GM21360 (cell line): ENCODE measurements at regions not wholly inside any gene's neighbourhood (a gene's known extent, or its start where the extent isn't known, plus 50 kb on each side); places are given as distances from the start of the nearest gene placed in this dataset.

Source experiments
- ATAC-seq: cut with Tn5 transposase; IDR thresholded peaks from one replicate; pipeline ENCODE4 v1.9.1; 2021; ENCODE audit warnings: mild to moderate bottlenecking, moderate library complexity; ENCODE audit not compliant: unreplicated experiment

DNA sequence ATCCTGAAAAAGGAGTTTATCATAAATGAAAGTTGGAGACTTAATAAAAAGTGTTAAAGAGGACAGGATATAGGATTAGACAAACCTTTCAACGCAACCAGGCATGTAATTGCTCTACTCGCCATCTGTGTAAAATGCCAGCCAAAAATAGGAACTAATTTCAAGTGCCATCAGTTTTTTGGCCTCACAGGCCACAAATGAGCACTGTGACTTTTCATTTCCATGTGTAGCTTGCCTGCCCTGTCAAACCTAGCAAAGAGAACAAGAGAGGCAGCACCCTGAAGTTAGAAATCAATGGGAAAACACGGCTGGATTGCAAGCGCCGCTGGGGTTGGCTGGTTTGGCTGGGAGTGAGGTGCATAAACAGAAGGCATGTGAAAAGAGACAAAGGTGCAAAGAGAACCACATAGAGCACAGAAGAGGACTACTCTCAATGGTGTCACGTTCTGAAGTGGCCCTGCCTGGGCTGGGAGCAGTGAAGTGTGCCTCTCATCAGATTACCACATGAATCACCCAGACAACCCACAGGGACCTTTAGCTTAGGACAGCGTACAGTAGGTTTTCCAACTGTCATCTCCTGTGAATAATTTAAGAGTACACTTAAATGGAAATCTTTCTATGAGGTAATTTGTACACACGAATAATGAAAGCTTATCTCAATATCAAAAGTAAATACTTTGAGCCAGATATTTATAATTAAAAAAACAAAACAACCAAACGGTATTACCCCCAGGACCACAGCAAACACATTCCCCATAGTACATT lies 78.0 kb upstream of the NHSL1 start:
- no peak for ATAC-seq

DNA sequence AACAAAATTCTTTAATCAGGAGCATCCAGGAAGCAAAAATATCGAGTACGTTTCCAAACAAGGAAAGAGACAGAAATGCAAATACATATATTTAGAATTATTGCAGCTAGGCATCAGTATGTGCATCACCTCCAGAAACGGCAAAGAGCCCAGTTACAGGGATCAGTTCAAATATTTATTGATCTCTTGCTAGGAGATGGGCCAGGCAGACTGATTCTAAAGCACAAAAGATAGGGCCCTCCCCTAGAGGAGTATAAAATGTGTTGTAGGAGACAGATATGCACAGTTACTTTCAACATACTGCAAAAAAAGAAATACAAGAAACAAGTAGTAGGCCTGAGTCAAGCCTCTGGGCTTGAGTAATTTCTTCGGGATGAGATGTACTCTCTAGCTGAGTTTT lies 80.7 kb upstream of the NHSL1 start:
- ATAC-seq: no peak

DNA sequence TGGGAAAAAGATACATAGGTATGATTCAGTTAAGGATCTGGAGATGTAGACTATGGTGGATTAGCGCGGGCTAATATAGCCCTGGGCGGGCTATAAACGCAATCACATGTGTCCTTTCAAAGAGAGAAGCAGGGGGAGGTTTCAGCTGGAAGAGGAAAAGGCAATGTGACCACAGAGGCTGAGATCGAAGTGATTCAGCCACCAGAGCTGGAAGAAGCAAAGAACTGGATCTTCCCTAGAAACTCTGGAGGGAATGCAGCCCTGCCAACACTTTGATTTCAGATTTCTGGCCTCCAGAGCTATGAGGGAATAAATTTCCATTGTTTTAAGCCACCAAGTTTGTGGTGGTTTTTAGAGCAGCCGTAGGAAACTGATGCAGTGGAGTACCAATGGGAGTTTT lies 81.5 kb upstream of the NHSL1 start:
- ATAC-seq: no peak

DNA sequence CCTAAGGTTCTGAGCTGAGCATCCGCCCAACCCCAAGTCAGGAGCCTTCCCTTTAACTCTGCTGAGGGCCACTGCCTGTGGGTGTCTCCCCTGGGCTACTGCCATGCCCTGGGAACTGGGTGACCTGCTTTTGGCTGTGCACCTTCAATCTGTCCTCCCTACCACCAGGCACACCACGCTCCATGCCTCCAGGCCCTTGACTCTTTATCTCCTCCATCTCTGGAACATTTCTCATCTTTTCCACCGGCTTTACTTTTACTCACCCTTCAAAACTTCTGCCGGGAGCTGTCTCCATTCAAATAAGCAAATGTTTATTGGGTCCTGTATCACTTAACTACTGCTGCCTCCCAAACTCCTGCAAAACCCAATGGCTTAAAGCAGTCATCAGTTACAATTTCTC lies 83.3 kb upstream of the NHSL1 start:
- no peak for ATAC-seq

DNA sequence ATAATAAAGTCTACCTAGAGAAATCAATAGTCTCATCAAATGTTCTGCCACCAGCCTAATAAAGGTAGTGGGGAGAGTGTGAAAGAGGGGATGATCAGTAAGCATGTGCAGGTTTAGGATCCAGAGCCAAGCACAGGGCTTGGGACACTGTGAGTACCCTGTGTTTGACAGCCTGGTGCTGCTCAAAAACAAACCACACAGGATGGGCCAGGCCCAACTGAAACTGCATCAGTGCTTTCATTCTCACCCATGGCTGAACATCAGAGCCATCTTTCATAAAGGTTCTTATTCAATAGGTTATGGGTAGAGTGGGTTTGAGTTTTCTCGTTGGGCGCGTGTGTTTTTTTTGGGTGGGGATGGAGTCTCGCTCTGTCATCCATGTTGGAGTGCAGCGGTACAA lies 87.3 kb upstream of the NHSL1 start:
- ATAC-seq: no peak

DNA sequence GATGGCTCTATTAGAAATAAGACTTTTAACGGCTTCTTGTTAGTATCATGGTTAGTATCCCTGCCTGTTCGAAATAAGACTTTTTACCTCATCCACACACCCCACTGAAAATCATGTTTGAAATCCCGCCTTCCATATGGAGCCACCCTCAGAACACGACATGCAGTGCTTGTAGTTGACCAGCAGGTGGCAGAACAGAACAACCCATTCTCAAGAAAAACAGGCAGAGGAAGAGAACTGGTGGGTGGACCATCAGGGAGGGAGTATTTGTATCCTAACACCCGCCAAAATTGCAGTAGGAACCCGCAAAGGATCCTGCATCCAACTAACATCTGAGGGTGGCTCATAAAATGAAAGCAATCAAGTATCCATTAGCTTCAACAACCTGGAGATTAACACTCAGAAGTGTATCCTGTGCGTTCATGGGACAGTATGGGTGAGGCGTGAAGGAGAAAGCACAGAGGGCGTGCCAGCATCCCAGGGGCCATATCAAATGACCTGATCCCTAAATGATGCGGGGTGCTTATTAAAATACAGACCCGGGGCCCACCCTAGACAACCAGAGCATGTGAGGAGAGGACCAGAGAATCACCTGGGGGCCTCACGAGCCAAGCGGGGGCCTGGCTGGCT lies 89.6 kb upstream of the NHSL1 start:
- no peak for ATAC-seq

DNA sequence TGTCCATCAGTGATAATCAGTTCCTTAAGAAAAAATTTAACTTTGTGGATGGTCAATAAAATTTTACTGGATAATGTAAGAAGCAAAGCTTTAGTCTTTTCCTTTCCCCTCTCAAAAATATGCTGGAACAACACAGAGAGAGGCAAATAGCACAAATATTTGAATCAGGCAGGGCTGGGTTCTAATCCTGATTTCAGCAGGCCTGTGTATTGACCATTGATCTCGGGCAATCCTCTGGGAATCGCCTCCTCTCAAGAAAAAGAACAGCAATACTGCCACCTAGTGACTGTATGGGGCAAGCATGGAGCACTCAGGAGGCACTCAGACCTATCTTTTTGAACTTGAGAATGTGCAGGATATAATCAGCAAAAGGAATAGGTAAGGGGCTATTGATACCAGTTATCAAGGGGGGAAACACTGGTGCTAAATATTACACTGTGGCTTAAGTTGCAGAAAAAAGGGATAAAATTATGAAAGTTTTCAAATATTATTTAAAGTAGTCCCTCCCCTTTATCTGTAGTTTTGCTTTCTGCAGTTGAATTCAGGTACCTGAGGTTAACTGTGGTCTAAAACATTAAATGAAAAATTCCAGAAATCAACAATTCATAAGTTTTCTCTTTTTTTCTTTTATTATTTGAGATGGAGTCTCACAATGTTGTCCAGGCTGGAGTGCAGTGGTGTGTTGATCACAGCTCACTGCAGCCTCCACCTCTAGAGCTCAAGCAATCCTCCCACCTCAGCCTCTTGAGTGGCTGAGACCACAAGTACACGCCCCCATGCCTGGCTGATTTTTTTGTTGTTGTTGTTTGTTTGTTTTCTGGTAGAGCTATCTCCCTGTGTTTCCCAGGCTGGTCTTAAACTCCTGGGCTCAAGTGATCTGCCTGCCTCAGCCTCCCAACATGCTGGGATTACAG lies 91.8 kb upstream of the NHSL1 start:
- ATAC-seq: no peak

DNA sequence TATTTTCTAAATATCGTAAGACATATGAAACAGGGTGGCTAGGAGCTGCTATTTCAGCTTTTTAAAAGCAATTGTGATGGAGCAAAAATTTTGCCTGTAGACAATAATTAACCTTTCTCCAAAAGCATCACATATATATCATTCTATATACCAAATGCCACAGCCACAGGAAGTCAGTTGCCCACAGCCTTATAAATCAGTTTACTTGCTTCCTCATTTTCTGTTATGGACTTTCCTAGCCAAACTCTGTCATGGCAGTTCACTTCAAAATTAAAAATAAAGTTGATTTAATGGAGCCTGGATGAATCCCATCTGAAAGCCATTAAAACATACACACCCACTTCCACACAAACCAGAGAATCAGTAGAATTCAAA lies 93.4 kb upstream of the NHSL1 start:
- ATAC-seq: peak; percentile 44

DNA sequence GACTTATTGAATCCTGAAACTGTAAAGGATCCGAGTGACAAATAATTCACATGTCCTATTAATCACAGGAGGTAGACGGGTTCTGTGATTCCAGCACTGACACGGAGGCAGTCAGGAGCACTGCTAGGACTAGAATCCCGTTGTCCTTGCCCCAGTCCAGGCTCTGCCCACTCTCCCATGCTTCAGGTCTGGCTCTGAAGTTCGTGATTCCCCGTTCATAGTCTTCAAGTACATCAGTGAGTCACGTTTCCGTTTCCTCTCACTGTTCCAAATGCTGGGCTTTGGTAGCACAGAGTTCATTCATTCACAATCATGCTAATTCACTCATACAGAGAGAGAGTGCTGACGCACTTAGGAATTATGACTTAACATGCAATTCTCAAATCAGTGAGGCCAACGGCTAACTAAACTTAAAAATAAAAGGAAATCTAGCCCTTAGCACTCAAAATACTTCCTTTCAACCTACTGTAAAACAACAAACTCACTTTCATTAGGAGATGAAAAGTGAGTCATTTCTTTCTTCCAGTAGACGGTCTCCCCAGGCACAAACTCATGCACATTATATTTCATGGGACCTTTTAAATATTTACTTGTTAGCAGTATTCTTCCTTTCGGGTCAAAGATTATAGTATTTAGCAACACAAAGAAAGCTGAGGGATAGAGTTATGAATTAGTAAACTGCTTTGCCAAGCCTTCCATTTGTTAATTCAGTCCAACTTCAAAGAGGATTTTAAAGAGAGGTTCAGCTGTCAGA lies 94.0 kb upstream of the NHSL1 start:
- ATAC-seq: peak; percentile 91

DNA sequence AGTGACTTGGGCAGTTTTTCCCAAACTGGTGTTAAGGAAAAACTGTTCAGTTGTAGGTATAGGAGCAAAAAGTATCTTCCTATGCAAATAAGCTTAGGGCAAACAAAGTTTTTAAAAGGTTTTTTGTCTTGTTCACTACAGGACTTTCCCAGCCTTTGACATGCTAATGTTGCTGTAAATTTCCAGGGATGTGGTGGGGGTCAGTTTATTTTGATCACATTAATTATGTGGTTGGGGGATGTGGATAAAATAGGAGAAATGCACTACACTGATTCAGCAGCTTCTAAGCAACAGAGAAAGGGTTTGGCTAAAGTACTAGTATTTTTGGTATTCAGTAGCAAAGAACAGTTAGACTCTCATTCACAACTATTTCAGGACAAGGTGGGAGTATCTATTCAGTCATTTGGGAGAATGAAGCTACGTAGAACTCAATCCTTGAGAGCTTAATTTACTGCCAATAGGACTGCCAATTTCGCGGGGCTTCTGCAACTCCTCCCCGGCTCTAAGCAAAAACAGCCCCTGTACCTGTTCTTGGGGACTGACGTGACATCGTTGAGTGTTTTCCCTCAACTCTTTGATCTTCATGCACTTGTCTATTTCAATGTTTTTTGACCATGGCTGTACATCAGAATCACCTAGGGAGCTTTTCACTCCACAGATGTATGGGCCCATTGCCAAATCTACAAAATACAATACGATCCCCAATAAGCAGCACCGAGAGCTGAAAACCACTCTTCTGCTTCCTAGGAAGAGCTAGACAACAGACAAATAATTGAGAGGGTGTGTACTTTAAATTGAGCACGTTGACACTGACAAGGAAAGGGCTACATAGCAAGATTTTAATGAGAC lies 94.8 kb upstream of the NHSL1 start:
- no peak for ATAC-seq

DNA sequence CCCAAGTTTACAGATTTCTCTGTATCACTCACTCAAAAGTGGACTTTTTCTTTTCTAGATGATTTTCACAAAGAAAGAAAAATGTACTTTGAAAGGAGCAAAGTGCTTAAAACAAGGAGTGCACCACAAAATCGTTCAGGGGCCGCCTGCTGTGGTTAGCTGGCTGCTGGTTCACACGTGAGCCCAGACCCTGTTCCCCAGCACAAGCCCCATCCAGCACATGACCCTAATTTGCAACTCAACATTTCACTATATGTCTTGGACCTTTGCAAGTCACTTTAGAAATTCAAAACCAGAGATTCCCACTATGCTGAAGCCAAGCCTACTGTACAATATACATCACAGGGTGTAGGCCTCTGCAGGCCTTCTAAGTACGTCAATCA lies 95.5 kb upstream of the NHSL1 start:
- ATAC-seq: no peak

DNA sequence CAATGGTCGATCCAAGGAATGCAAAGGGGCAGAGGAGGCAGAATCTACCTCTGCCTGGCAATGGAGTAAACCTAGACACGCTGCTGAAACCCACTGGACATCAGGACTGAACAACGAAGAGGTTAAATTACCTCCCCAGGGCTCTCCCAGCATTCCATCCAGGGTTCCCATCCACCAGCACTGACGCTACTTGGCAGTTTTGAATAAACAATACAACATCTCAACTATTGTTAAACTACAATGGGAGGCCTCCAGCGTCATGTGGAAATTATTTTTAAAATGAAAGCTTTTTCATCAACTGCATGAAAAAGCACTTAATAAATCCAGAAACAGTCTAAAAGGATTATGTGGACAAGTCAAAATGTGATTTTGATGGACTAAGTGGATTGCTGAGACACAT lies 96.8 kb upstream of the NHSL1 start:
- ATAC-seq: no peak

DNA sequence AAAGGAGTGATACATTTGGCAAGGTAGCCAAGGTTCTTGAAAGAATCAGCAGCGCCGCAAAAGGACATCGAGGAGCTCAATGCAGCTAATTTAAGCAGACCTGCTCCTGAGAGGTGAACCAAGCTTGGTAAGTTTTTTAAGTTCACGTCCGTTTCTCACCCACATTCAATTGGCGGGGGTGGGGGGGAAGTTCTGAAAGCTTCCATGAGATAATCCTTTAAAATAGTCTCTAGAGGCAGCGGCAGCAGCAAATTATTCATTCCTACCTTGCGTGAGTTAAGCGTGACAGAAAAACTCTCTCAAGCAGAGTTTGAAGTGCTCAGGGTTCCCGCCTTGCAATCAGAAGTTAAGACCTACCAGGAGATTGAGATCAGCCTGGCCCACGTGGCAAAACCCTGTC lies 97.3 kb upstream of the NHSL1 start:
- no peak for ATAC-seq

DNA sequence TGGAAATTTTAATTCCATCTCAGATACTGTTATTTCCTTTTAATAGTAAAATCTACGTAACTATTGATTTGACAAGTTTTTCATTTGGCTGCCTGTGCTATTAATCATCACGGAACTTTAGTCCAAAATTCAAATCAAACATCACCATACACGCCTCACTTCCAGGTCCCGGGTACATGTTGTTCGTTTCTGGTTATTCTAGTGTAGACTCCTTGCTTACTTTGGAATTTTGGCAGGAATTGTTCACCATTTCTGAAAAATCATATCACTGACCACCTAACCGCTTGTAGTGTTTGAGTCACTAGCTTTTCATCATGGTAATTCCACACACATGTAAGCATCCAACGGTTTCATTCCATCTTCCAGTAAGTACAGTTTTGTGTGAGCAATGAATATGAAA lies 98.0 kb upstream of the NHSL1 start:
- ATAC-seq: no peak

DNA sequence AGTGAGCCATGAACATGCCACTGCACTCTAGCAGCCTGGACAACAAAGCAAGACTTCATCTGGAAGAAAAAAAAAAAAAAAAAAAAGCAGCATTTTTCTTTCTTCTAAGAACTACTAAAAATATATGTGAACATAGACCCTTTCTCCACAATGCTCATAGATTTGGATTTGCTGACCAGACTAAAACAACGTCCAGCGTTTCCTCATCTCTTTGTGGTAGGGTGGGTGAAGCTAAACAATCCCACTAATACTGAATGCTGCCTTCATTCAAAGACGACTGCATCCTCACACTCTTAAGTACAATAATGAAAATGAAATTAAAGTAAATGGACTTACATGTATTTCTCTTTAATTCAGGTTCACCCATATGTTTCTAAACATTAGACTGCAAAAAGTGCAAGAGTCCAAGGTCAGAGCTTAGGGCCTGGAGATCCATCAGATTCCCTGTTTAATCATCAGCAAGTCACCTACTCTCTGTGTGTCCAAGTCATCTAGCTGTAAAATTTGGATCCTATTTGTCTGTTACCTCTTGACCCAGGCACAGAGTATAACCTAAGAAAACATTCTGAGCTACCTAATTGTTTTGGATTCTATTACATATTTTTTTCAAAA lies 99.4 kb upstream of the NHSL1 start:
- no peak for ATAC-seq

DNA sequence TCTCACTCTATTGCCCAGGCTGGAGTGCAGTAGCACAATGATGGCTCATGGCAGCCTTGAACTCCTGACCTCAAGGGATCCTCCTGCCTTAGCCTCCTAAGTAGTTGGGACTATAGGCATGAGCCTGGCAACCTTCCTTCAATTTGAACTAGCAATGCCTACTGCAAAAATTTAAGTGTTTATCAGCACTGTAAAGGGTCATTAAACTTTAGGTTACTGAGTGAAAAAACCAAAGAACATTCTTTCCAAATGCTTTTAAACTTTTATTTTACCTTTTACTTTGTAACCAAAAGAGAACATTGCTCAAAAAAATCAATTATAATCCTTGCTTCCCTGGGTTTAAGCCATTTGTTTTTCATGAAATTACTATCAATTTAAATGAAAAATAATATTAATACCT lies 101.0 kb upstream of the NHSL1 start:
- ATAC-seq: no peak

DNA sequence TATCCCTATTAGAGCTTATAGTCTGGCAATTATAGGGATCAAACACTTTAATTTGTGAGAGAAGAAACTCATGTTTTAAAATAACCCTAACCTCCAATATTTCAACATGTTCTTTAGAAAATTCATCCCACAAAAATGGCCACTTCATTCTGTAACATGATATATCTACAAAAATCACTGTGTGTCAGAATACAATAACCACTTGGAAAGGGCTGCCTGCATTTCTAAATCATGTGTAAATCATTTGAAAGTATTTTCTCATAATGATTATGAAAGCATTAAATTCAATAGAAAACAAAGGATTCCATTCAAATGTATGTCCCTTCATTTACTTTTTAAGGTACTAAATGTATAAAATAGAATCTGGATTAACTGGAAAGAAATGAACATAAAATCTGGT lies 101.4 kb upstream of the NHSL1 start:
- ATAC-seq: no peak

DNA sequence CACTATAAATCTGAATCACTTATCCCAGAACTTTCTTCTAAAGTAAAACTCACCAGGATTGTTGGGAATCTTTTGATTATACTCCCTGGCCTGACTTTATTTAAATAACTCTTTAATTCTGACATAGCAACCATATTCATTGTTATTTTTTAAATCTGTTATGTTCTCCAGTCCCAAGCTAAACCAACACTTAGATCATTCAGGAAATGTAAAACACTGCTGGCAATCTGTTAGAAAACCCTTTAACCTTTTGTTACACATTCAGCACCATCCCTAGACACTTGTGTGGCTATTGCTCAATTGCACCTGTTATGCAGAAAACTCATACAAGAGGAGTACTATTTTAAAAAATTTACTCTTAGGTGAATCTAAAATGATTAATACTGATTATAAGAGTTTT lies 101.8 kb upstream of the NHSL1 start:
- no peak for ATAC-seq

DNA sequence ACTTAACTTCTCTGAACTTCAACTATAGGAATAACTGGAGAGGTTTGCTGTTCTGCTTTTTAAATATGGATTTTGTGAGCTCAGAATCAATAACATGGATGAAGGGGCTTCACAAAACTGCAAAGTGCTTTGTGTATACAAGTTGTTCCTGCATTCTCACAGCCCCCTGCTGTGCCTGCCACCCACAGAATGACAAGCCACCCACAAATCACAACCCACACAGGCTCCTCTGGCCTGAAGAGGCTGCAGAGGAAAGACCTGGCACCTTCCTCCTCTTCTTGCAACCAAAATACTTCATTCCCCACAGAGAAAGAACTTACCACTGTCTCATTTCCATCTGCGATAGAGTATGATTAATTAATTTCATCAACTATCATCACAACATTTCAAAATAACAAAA lies 106.7 kb upstream of the NHSL1 start:
- no peak for ATAC-seq
